Loucy (cell line): ENCODE measurements at regions not wholly inside any gene's neighbourhood (a gene's known extent, or its start where the extent isn't known, plus 50 kb on each side); places are given as distances from the start of the nearest gene placed in this dataset.

Source experiments
- H2AFZ ChIP-seq: fragments of 200-600 bp; sonication (generic); 2 replicates; pipeline ENCODE4 v1.6.0; 2016; ENCODE audit warnings: antibody characterized with exemption, mild to moderate bottlenecking, low read length, moderate library complexity
- H3F3A ChIP-seq: fragments of 200-600 bp; 2 replicates; pipeline ENCODE4 v1.6.0; 2016; ENCODE audit warnings: antibody characterized with exemption, low read depth, mild to moderate bottlenecking
- H3K27me3 ChIP-seq: fragments of 200-600 bp; sonication (generic); 2 replicates; pipeline ENCODE4 v1.6.1; 2014; ENCODE audit warnings: low read length, mild to moderate bottlenecking; ENCODE audit not compliant: insufficient read depth, poor library complexity, severe bottlenecking
- H3K36me3 ChIP-seq: fragments of 200-600 bp; sonication (generic); 2 replicates; pipeline ENCODE4 v1.6.1; 2016; ENCODE audit warnings: low read length; ENCODE audit not compliant: insufficient read depth
- H3K4me1 ChIP-seq: fragments of 200-600 bp; sonication (generic); 2 replicates; pipeline ENCODE4 v1.5.1; 2014; ENCODE audit warnings: low read length, mild to moderate bottlenecking; ENCODE audit not compliant: insufficient read depth, poor library complexity, severe bottlenecking
- H3K4me2 ChIP-seq: fragments of 200-600 bp; sonication (generic); 2 replicates; pipeline ENCODE4 v1.6.0; 2014; ENCODE audit warnings: antibody characterized with exemption, low read length, low read depth, mild to moderate bottlenecking; ENCODE audit not compliant: poor library complexity, severe bottlenecking
- H3K4me3 ChIP-seq: fragments of 200-600 bp; sonication (generic); 2 replicates; pipeline ENCODE4 v1.5.1; 2014; ENCODE audit warnings: low read length, mild to moderate bottlenecking, mixed read lengths; ENCODE audit not compliant: poor library complexity, severe bottlenecking
- H3K79me2 ChIP-seq: fragments of 200-600 bp; sonication (generic); 2 replicates; pipeline ENCODE4 v1.6.1; 2014; ENCODE audit warnings: low read length; ENCODE audit not compliant: insufficient read depth
- H3K9ac ChIP-seq: fragments of 200-600 bp; sonication (generic); 2 replicates; pipeline ENCODE4 v1.6.0; 2014; ENCODE audit warnings: mild to moderate bottlenecking, low read depth, low read length, moderate library complexity; ENCODE audit not compliant: poor library complexity, severe bottlenecking
- H3K9me2 ChIP-seq: fragments of 200-600 bp; sonication (generic); replicated peaks from 2 replicates; pipeline ENCODE4 v1.6.1; 2016; ENCODE audit warnings: low read depth, low read length, mixed read lengths
- H3K9me3 ChIP-seq: fragments of 200-600 bp; sonication (generic); 2 replicates; pipeline ENCODE4 v1.6.1; 2014; ENCODE audit warnings: mild to moderate bottlenecking, antibody characterized with exemption, low read length, low read depth; ENCODE audit not compliant: insufficient read depth
- H4K20me1 ChIP-seq: fragments of 200-600 bp; sonication (generic); 2 replicates; pipeline ENCODE4 v1.6.0; 2014; ENCODE audit warnings: antibody characterized with exemption, low read length, mild to moderate bottlenecking; ENCODE audit not compliant: insufficient read depth, poor library complexity, severe bottlenecking
- EZH2phosphoT487 ChIP-seq: fragments of 200-600 bp; IDR thresholded peaks from 2 replicates; pipeline ENCODE4 v1.6.1; 2018; ENCODE audit warnings: antibody characterized with exemption, mild to moderate bottlenecking, moderate library complexity, borderline replicate concordance
- TF ChIP-seq, protein P1 (sequence below): fragments of 200-600 bp; sonication (generic); conservative IDR thresholded peaks from 2 replicates; pipeline ENCODE4 v1.5.1; 2014; ENCODE audit warnings: mild to moderate bottlenecking, antibody characterized with exemption, low read length

DNA sequence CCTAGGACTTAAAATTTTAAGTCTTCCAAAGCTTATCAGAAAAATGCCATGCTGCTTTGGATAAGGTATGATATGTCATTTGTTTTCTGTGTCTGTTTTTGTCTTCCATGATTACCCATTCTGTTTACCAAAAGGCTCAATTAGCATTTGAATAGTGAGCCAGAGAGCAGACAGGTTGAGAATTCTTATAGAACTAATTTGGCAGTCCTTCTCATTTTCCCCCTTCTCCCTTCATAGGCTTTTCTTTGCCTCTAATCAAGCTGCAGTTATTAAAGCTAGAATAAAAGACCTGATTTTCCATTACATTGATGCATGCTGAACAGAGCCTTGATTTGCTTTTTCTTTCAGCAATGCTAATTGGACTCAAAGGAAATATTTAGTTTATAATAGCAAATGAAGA is 993.0 kb downstream of the MAT2B start:
- H3K9me2 ChIP-seq, result no peaks in the 10 kb centered on the region
- no peaks in the 10 kb centered on the region for H3K36me3 ChIP-seq
- H2AFZ ChIP-seq, result no peak overlapping the region
- no peak for TF ChIP-seq EZH2phosphoT487
- TF ChIP-seq, protein P1, sequence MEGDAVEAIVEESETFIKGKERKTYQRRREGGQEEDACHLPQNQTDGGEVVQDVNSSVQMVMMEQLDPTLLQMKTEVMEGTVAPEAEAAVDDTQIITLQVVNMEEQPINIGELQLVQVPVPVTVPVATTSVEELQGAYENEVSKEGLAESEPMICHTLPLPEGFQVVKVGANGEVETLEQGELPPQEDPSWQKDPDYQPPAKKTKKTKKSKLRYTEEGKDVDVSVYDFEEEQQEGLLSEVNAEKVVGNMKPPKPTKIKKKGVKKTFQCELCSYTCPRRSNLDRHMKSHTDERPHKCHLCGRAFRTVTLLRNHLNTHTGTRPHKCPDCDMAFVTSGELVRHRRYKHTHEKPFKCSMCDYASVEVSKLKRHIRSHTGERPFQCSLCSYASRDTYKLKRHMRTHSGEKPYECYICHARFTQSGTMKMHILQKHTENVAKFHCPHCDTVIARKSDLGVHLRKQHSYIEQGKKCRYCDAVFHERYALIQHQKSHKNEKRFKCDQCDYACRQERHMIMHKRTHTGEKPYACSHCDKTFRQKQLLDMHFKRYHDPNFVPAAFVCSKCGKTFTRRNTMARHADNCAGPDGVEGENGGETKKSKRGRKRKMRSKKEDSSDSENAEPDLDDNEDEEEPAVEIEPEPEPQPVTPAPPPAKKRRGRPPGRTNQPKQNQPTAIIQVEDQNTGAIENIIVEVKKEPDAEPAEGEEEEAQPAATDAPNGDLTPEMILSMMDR, result no peak
- H3K9me3 ChIP-seq, result no peaks in the 10 kb centered on the region
- no peaks in the 10 kb centered on the region for H4K20me1 ChIP-seq
- no peak overlapping the region for H3K4me3 ChIP-seq
- H3K27me3 ChIP-seq, result no peaks in the 10 kb centered on the region
- no peak overlapping the region for H3K4me2 ChIP-seq
- H3K79me2 ChIP-seq, result no peaks in the 10 kb centered on the region
- no peaks in the 10 kb centered on the region for H3K4me1 ChIP-seq
- H3K9ac ChIP-seq, result no peak overlapping the region
- H3F3A ChIP-seq, result no peaks in the 10 kb centered on the region

DNA sequence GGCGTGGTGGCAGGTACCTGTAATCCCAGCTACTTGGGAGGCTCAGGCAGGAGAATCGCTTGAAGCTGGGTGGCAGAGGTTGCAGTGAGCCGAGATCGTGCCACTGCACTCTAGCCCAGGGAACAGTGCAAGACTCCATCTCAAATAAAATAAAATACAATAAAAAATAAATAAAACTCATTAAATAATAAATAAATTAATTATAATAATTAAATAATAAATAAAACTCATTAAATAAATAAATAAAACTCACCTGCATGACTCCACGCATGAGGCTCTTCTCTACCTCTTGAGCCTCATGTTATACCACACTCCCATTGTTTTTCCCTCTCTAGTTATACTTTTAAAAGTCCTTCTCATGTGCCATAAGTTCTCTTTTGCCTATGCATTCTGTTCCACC is 995.4 kb downstream of the MAT2B start:
- no peaks in the 10 kb centered on the region for H3K27me3 ChIP-seq
- no peaks in the 10 kb centered on the region for H3K4me1 ChIP-seq
- H3F3A ChIP-seq, result no peaks in the 10 kb centered on the region
- no peak overlapping the region for H3K4me3 ChIP-seq
- H3K79me2 ChIP-seq, result no peaks in the 10 kb centered on the region
- H3K9me3 ChIP-seq, result no peaks in the 10 kb centered on the region
- no peak overlapping the region for H3K4me2 ChIP-seq
- no peaks in the 10 kb centered on the region for H3K9me2 ChIP-seq
- TF ChIP-seq, protein P1, result no peak
- TF ChIP-seq EZH2phosphoT487, result no peak
- no peaks in the 10 kb centered on the region for H3K36me3 ChIP-seq
- H4K20me1 ChIP-seq, result no peaks in the 10 kb centered on the region
- no peak overlapping the region for H2AFZ ChIP-seq
- H3K9ac ChIP-seq, result no peak overlapping the region

DNA sequence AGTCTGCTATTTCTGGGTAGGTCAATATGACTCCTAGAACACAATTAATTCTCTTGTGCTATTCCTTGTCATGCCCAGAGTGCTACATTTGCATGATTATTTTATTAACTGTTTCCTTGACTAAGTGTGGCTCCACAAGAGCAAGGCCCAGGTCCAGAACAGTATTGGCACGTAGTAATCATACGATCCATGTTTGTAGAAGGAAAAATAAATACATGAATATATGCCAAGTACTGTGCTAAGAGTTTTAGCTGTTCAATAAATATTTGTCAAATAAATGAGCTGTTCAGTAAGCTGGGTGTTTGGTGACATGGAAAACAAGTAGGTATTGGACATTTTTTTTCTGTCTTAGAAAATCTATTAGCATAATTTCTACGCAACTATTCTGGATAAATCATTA is 995.9 kb downstream of the MAT2B start:
- Histone ChIP-seq H3K79me2 (no peaks in the 10 kb centered on the region), H2AFZ (no peak overlapping the region), H3K27me3 (no peaks in the 10 kb centered on the region), H3F3A (no peaks in the 10 kb centered on the region), H3K4me2 (no peak overlapping the region), H4K20me1 (no peaks in the 10 kb centered on the region), H3K4me3 (no peak overlapping the region), H3K9me3 (no peaks in the 10 kb centered on the region), H3K9me2 (no peaks in the 10 kb centered on the region), H3K36me3 (no peaks in the 10 kb centered on the region), H3K9ac (no peak overlapping the region), H3K4me1 (no peaks in the 10 kb centered on the region)
- TF ChIP-seq, protein P1, result no peak
- TF ChIP-seq EZH2phosphoT487, result no peak
